Activated effector memory CD4-positive, alpha-beta T cell treated with Interleukin-2 at 50 U/mL for 16 hours (primary cell): ENCODE measurements at regions not wholly inside any gene's neighbourhood (a gene's known extent, or its start where the extent isn't known, plus 50 kb on each side); places are given as distances from the start of the nearest gene placed in this dataset.

ENCODE experiments used
- DNase-seq: peaks from one replicate; pipeline ENCODE4 v3.0.0-alpha.2; 2020

- DNase-seq = no peak
These were observed 691.1 kb downstream of the UQCRFS1 start for GRCh38 chr19:28521614-28522544.

DNA sequence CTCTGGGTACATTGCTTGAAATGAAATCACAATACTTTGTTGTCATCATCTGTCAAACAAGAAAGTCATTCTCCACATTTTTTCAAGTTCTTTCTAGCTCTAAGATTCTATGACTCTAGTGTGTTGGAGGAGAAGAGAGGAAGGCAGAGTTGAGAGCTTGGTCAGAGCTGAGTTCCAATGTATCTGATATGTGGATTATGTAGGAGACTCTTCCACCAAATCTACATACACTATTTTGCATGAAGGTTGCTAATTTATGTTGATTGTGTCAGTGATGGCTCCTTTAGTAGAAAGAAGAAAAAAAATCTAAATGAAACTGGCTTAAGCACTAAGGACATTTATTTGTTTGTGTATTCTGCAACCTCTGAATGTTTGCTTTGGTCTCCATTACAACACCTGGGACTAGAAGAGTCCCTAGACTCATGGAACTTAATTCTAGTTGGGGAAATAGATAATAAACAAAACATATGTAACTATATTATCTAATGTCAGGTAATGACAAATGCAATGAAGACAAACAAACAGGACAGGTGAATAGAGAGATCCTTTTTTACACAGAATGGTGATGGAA, 691.9 kb downstream of the UQCRFS1 start:
- DNase-seq = no peak

GRCh38 chr19:28519952-28520861, 692.7 kb downstream of the UQCRFS1 start:
- DNase-seq = no peak

- DNase-seq = no peak
These were observed 693.7 kb downstream of the UQCRFS1 start for GRCh38 chr19:28519218-28519779.

GRCh38 chr19:28516415-28516872, 696.5 kb downstream of the UQCRFS1 start:
- DNase-seq = no peak

- DNase-seq = no peak
These were observed 698.8 kb downstream of the UQCRFS1 start for GRCh38 chr19:28514166-28514565.

DNA sequence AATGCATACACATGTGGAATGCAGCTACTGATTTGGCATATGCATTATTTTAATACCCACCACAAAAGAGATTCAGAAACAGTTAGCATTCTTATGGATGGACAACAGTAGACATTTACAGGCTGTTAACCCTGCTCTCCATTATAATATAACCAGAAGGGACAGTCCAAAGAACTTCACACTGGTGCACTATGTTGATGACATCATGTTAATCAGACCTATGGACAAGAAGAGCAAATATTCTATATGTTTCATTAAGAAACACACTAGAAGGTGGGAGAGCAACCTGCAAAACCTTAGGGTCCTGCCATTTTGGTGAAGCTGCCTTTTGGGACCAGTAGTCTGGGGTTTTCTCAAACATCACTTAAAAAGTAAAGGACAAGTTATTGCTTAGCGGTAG, 701.3 kb downstream of the UQCRFS1 start:
- DNase-seq = no peak

DNA sequence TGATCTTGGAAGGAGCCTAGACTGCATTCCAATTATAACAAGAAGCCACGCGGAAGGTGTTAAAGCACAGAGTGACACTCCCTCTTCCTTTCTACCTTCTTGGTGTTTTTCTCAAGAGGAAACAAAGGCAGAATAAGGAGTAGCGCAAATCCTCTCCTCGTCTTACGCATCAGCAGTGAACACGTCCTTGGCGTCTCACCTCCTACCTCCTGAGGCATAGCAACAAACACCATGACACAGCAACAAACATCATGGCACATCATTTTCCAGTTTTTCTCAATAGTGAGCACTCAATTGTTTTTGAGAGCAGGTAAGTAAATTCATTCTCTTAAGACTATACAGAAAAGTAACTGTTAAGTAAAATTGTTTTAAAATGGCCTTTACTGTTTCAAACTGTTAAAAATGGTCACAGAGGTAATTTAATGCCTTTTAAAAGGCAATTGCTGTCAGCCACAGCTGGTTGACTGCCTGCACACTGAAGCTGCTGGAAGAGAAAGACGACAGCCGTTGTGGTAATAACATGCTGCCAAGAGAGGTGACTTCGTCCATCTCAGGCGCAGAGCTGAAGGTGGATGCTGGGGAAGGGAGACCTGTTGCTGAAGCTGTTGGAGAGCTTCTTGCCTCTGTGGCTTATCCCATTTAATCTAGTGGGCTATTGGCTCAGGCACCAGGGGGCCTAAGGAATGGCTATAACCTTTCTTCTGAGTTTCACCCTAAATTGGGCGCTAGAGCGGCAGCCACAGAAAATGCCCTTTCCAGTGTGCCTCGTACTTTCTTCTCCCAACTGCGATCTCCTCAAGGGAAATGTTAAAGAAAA, 703.7 kb downstream of the UQCRFS1 start:
- no peak for DNase-seq

GRCh38 chr19:28508666-28509065, 704.3 kb downstream of the UQCRFS1 start:
- DNase-seq = no peak

GRCh38 chr19:28505933-28506332, 707.0 kb downstream of the UQCRFS1 start:
- no peak for DNase-seq

DNA sequence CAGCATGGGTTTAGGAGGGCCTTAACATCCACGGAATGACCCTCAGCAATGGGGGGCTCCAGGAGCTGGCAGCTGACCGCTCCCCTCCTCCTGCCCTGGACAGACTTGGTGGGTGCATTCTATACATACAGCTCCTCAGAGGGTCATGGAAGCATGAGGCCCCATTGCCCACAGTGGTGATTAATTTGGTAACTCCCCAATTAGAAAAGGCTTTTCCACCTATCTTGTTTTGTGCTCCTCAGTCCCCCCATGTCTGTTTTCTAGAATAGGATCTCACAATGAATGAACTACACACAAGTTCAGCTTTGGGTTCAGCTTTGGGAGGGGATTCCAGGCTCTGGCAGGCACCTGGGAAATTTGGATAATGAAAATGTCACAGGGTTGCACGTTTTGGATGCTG, 707.8 kb downstream of the UQCRFS1 start:
- no peak for DNase-seq

DNA sequence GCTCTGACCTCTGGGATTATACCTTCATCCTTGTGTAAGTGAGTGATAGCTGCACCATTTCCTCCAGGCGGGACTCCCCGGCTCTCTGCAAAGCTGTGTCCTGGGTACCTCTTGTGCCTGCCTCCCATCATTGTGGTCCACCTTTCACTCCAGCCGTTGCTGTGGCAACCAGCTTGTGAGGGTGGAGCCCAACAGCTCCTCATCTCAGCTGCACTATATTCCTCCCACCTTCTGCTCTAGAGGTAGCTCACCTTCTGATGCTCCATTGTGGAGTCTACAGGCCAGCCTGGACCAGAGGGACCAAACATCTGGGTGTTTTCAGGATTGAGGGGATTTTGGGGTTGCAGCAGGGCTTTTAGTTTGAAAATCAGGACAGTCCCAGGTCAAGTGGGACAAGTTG, 708.2 kb downstream of the UQCRFS1 start:
- no peak for DNase-seq

DNA sequence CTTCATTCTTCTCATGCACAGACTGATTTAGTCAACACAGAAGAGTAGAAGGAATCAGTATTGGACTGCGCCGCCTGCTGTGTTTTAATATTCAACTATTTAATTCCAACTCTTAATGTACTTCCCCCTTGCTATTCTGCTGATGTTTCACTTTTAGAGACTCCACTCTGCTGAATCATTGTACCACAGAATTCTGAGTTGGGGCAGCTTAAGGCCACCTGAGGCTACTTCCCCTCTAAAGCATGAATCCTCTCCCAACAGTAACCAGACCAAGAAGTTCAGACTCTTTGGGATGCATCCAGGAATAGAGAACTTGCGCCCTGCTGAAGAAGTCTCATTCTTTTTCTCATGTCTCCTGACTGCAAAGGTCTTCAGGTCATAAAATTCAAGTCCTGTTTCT, 708.8 kb downstream of the UQCRFS1 start:
- DNase-seq = no peak

- no peak for DNase-seq
These were observed 709.8 kb downstream of the UQCRFS1 start for GRCh38 chr19:28502879-28503734.

GRCh38 chr19:28501976-28502375, 711.0 kb downstream of the UQCRFS1 start:
- DNase-seq = no peak

DNA sequence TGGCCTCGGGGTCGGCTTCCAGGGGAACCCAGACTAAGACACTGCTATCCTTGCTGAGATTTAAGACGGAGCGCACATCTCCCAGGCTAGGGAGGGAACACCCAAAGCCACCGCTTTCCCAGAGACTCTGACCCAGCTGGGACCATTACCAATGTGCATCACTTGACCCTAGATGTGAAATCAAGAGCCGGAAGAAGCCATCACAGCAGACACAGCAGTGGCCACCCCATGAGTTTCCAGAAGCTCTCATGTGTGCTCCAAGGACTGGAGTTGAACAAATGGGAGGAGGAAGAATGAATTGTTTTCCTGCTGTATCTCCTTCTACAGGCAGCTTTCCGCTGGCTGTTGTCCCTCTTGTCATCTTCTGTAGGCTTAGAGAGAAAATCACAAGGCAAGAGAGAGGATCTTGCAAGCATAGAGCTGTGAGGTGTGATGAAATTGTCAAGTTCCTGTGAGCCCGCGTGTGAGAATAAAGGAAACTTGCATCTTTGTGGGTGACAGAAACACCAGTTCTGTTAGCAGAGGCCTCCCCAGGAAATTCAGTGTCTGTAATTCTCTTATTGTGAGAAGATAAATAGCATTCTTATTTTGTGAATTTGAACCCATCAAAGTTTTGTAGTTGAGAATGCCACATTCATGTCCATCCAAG, 711.8 kb downstream of the UQCRFS1 start:
- DNase-seq = no peak

DNA sequence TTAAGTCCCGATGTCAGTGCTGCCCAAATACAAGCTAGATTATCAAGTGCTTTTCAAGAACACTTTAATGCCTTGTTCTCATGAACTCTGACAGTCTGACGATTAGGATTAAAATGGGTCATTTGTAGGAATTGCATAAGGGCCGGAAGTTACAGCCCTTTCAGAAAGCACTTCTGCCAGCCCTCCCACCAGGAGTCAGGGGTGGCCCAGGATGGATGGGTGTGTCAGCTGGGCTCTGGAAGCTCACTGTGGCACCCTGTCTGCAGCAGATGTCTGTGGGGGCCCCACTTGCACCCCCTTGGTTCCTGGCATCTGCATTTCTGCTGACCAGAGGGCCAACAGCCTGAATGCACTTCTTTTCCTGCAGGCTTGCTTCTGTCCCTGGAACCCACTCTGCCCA, 712.7 kb downstream of the UQCRFS1 start:
- no peak for DNase-seq

GRCh38 chr19:28498404-28498976, 714.5 kb downstream of the UQCRFS1 start:
- no peak for DNase-seq

- DNase-seq = no peak
These were observed 715.1 kb downstream of the UQCRFS1 start for GRCh38 chr19:28497887-28498286.

GRCh38 chr19:28497137-28497536, 715.8 kb downstream of the UQCRFS1 start:
- DNase-seq = no peak
